HG03558 (cell line): ENCODE measurements at regions not wholly inside any gene's neighbourhood (a gene's known extent, or its start where the extent isn't known, plus 50 kb on each side); places are given as distances from the start of the nearest gene placed in this dataset.
"Not testable (repeated sequence)": the region's sequence is repeated elsewhere in the genome, so short reads cannot be mapped to it uniquely, and the experiment has no call there.

ENCODE experiments used
- ATAC-seq: cut with Tn5 transposase; IDR thresholded peaks from one replicate; pipeline ENCODE4 v1.9.1; 2021; ENCODE audit warnings: moderate number of reproducible peaks; ENCODE audit not compliant: unreplicated experiment; ENCODE audit errors: extremely low read depth

GRCh38 chr3:140859592-140860336 is 81.9 kb upstream of the SLC25A36 start:
- ATAC-seq: no peak

- no peak for ATAC-seq
Measured at GRCh38 chr3:140863580-140864009, 78.0 kb upstream of the SLC25A36 start.

GRCh38 chr3:140870351-140870750 is 71.3 kb upstream of the SLC25A36 start:
- no peak for ATAC-seq

GRCh38 chr3:140871022-140871421 is 70.6 kb upstream of the SLC25A36 start:
- ATAC-seq: no peak

GRCh38 chr3:140872165-140872564 is 69.5 kb upstream of the SLC25A36 start:
- ATAC-seq: not testable (repeated sequence)

- no peak for ATAC-seq
Measured at GRCh38 chr3:140883428-140884040, 58.1 kb upstream of the SLC25A36 start.

GRCh38 chr3:140885697-140886096 is 55.9 kb upstream of the SLC25A36 start:
- not testable (repeated sequence) for ATAC-seq
